Osteoblast (primary cell): ENCODE measurements at regions not wholly inside any gene's neighbourhood (a gene's known extent, or its start where the extent isn't known, plus 50 kb on each side); places are given as distances from the start of the nearest gene placed in this dataset.

Experiments
- DNase-seq: peaks from one replicate; pipeline ENCODE4 v3.0.0; 2011; ENCODE audit warnings: low spot score, mixed read lengths; ENCODE audit not compliant: insufficient read length; ENCODE audit errors: missing footprints
- H2AFZ ChIP-seq: 2 replicates; pipeline ENCODE4 v1.6.0; 2011; ENCODE audit warnings: mild to moderate bottlenecking, low read length
- H3K27ac ChIP-seq: 2 replicates; pipeline ENCODE4 v1.5.1; 2011; ENCODE audit warnings: mild to moderate bottlenecking, low read depth, low read length, moderate library complexity
- H3K27me3 ChIP-seq: 2 replicates; pipeline ENCODE4 v1.6.0; 2012; ENCODE audit warnings: mild to moderate bottlenecking, control low read depth, inconsistent platforms, low read length, moderate library complexity; ENCODE audit not compliant: insufficient read depth
- H3K36me3 ChIP-seq: 2 replicates; pipeline ENCODE4 v1.5.1; 2011; ENCODE audit warnings: mild to moderate bottlenecking, low read length, control low read depth, moderate library complexity; ENCODE audit not compliant: insufficient read depth
- H3K4me1 ChIP-seq: 2 replicates; pipeline ENCODE4 v1.5.1; 2011; ENCODE audit warnings: mild to moderate bottlenecking, low read length, control low read depth, moderate library complexity; ENCODE audit not compliant: insufficient read depth
- H3K4me2 ChIP-seq: 2 replicates; pipeline ENCODE4 v1.6.0; 2011; ENCODE audit warnings: mild to moderate bottlenecking, low read length; ENCODE audit not compliant: insufficient read depth
- H3K4me3 ChIP-seq: fragments of 200-600 bp; sonication (generic); 3 replicates; pipeline ENCODE4 v1.5.1; 2012; ENCODE audit warnings: mild to moderate bottlenecking, low read length, inconsistent platforms; ENCODE audit not compliant: insufficient read depth
- H3K79me2 ChIP-seq: 2 replicates; pipeline ENCODE4 v1.6.0; 2012; ENCODE audit warnings: mild to moderate bottlenecking, low read length, control low read depth, inconsistent platforms; ENCODE audit not compliant: insufficient read depth
- H3K9me3 ChIP-seq: 2 replicates; pipeline ENCODE4 v1.5.1; 2011; ENCODE audit warnings: low read depth, low read length, control low read depth
- H4K20me1 ChIP-seq: 2 replicates; pipeline ENCODE4 v1.6.0; 2012; ENCODE audit warnings: mild to moderate bottlenecking, low read length, control low read depth; ENCODE audit not compliant: insufficient read depth
- CTCF ChIP-seq: IDR thresholded peaks from 2 replicates; pipeline ENCODE4 v1.5.1; 2011; ENCODE audit warnings: mild to moderate bottlenecking, low read depth, low read length, moderate library complexity; ENCODE audit errors: extremely low read depth

GRCh38 chr10:128610113-128610512 is 483.9 kb upstream of the MKI67 start:
- no peaks in the 10 kb centered on the region for H3K79me2 ChIP-seq
- H3K4me2 ChIP-seq: no peak overlapping the region
- H2AFZ ChIP-seq: no peak overlapping the region
- no peaks in the 10 kb centered on the region for H3K9me3 ChIP-seq
- H3K36me3 ChIP-seq: no peaks in the 10 kb centered on the region
- DNase-seq: no peak
- H3K27me3 ChIP-seq: no peaks in the 10 kb centered on the region
- no peaks in the 10 kb centered on the region for H4K20me1 ChIP-seq
- H3K27ac ChIP-seq: no peak overlapping the region
- TF ChIP-seq CTCF: no peak
- H3K4me3 ChIP-seq: no peak overlapping the region
- H3K4me1 ChIP-seq: no peaks in the 10 kb centered on the region

GRCh38 chr10:128612195-128612594 is 486.0 kb upstream of the MKI67 start:
- Histone ChIP-seq H4K20me1 (no peaks in the 10 kb centered on the region), H3K9me3 (no peaks in the 10 kb centered on the region), H3K4me3 (no peak overlapping the region), H3K27me3 (no peaks in the 10 kb centered on the region), H3K36me3 (no peaks in the 10 kb centered on the region), H3K27ac (no peak overlapping the region), H3K4me1 (no peaks in the 10 kb centered on the region), H2AFZ (no peak overlapping the region), H3K4me2 (no peak overlapping the region), H3K79me2 (no peaks in the 10 kb centered on the region)
- no peak for TF ChIP-seq CTCF
- DNase-seq: no peak

GRCh38 chr10:128612631-128613030 is 486.4 kb upstream of the MKI67 start:
- H3K4me2 ChIP-seq: no peak overlapping the region
- no peaks in the 10 kb centered on the region for H3K36me3 ChIP-seq
- no peaks in the 10 kb centered on the region for H3K79me2 ChIP-seq
- no peak overlapping the region for H3K4me3 ChIP-seq
- no peak for TF ChIP-seq CTCF
- no peaks in the 10 kb centered on the region for H3K27me3 ChIP-seq
- H3K4me1 ChIP-seq: no peaks in the 10 kb centered on the region
- DNase-seq: no peak
- H3K27ac ChIP-seq: no peak overlapping the region
- H2AFZ ChIP-seq: no peak overlapping the region
- H4K20me1 ChIP-seq: no peaks in the 10 kb centered on the region
- H3K9me3 ChIP-seq: no peaks in the 10 kb centered on the region

- no peaks in the 10 kb centered on the region for H3K36me3 ChIP-seq
- no peak for DNase-seq
- TF ChIP-seq CTCF: no peak
- no peaks in the 10 kb centered on the region for H3K79me2 ChIP-seq
- no peaks in the 10 kb centered on the region for H3K9me3 ChIP-seq
- no peaks in the 10 kb centered on the region for H4K20me1 ChIP-seq
- H3K4me3 ChIP-seq: no peak overlapping the region
- H2AFZ ChIP-seq: no peak overlapping the region
- H3K27ac ChIP-seq: no peak overlapping the region
- H3K4me2 ChIP-seq: no peak overlapping the region
- no peaks in the 10 kb centered on the region for H3K4me1 ChIP-seq
- no peaks in the 10 kb centered on the region for H3K27me3 ChIP-seq
Observed at GRCh38 chr10:128614016-128614605, 487.9 kb upstream of the MKI67 start.
